ENCODE measurements at regions not wholly inside any gene's neighbourhood (a gene's known extent, or its start where the extent isn't known, plus 50 kb on each side); places are given as distances from the start of the nearest gene placed in this dataset.
"Not testable (repeated sequence)": the region's sequence is repeated elsewhere in the genome, so short reads cannot be mapped to it uniquely, and the experiment has no call there.

DNA sequence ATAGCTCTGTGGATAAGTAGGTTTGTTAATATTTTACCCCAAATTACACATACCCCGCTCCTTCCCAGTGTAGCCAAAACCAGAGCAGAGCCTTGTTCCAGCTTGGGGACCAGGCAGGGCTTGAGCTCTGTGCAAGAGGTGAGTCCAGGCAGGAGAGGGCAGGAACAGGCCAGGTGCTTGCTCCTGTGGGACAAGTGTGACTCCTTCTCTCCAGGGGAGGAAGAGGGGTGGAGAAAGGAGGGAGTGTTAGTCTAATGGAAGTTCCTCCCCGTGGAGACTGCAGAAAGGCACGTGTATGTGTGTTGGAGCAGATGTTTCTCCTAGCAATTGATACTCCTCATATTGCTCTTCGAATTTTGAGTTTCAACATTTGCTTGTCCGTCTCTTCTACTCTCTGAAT is 201.0 kb downstream of the FGF9 start:
- no peak for FAIRE-seq
- TF ChIP-seq POLR2A (IDR thresholded peaks at IDR 0.05; ENCODE audit: low read depth, low read length) = no peak
- DNase-seq (ENCODE audit: insufficient read length, low spot score) = no peak

DNA sequence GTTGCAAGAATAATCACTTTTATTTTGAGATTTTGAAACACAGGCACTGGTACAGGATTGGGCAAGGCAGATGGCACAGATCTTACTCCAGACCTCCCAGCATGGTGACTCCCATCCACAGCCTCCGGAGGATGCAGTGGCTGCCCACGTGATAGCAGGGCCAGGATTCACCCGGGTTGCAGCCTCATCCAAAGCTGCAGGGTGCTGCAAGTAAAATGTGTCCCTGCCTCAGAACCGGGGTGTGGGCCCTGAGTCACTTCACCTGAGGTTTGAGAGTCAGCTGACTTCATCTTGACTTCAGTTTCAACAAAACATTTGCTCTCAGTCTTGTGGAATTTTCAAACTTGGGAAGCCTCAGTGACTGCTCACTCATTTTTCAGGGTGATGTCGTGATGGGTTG is 201.9 kb downstream of the FGF9 start:
- TF ChIP-seq POLR2A (IDR thresholded peaks at IDR 0.05; ENCODE audit: low read depth, low read length) = no peak
- DNase-seq (ENCODE audit: insufficient read length, low spot score) = no peak
- no peak for FAIRE-seq

DNA sequence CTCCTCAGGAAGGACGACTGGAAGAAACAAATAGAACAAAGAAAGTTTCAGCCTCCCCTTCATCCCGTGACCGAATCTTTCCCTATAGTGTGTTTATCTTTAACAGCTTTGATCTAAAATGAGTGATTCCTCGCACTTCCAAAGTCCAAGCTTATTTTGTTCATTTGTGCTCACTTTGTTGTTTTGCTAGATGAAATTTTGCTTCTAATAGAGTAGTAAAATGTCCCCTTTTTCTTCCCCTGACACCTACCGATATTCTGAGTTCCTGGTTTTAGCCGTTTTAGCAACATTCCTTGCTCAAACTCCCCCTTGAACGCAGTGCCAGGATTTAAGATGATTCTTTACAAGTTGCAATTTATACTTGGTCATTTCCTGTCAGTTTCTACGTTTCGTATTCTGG is 204.2 kb downstream of the FGF9 start:
- FAIRE-seq (no peak), DNase-seq (ENCODE audit: insufficient read length, low spot score) (no peak)
- no peak for TF ChIP-seq POLR2A (IDR thresholded peaks at IDR 0.05; ENCODE audit: low read depth, low read length)

DNA sequence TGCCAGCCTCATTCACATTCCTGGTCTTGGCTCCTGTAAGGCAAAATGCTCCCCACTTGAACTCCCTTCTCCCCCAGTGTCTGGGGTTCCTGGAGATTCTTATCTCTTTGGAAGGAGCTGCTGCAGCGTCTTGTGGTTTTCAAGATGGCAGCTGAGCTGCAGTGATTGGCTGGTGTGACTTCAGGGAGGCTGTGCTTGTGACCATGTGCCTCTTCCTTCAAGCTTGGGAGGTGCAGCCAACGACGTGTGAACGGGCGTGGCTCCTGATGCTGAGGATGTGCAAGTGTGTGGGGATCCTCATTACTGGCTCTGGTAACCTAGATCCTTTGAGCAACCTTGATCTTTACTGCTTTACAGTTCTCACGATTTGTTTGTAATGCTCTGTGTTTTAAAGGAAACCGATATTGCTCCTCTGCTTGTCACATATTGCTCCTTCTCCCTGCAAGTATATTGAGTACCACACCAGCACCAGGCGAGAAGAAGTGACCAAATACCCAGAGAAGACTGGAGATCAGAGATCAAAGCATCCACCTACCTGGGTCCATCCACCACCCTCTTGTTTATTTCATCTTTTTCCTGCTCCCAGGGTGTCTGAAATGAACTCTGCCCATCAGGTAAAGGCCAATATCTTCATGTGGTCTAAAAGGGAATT is 208.5 kb downstream of the FGF9 start:
- FAIRE-seq (no peak), DNase-seq (ENCODE audit: insufficient read length, low spot score) (no peak)
- TF ChIP-seq POLR2A (IDR thresholded peaks at IDR 0.05; ENCODE audit: low read depth, low read length) = no peak

- TF ChIP-seq POLR2A (IDR thresholded peaks at IDR 0.05; ENCODE audit: low read depth, low read length) = no peak
- DNase-seq (ENCODE audit: insufficient read length, low spot score) (no peak), FAIRE-seq (no peak)
Observed at GRCh38 chr13:21882766-21883165, 211.9 kb downstream of the FGF9 start.

- DNase-seq (ENCODE audit: insufficient read length, low spot score) (no peak), FAIRE-seq (no peak)
- TF ChIP-seq POLR2A (IDR thresholded peaks at IDR 0.05; ENCODE audit: low read depth, low read length) = no peak
Observed at GRCh38 chr13:21883713-21884112, 212.8 kb downstream of the FGF9 start.

DNA sequence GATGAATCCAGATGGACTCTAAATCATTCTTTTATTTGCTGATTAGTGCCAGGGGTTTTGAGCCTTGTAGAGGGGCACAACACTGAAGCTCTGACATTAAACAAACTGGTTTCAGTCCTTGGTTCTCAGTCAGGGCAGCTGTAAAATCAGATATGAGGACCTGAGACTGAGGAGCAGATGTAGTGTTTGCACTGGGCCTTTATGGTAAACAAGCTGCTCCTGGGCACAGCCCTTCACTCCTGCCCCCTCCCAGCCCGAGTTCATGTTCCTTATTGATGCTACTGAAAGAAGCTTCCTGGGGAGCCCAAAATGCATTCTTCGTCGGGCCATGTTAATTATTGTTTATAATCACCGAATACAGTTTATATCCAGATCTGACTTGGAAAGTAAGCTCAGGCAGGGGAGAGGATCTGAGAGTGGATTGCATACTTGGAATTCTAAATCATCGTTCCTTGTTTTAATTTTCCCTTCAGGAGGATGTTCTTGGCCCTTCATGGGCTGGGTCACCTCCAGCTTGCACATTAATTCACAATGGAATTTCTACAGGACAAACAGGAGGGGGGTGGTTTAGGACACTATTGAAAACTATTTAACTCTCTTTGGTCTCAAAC is 213.5 kb downstream of the FGF9 start:
- TF ChIP-seq POLR2A (IDR thresholded peaks at IDR 0.05; ENCODE audit: low read depth, low read length) = no peak
- DNase-seq (ENCODE audit: insufficient read length, low spot score) = no peak
- FAIRE-seq = no peak

- no peak for DNase-seq (ENCODE audit: insufficient read length, low spot score)
- no peak for FAIRE-seq
- no peak for TF ChIP-seq POLR2A (IDR thresholded peaks at IDR 0.05; ENCODE audit: low read depth, low read length)
Observed at GRCh38 chr13:21884965-21885567, 214.2 kb downstream of the FGF9 start.

- FAIRE-seq (no peak), DNase-seq (ENCODE audit: insufficient read length, low spot score) (no peak)
- no peak for TF ChIP-seq POLR2A (IDR thresholded peaks at IDR 0.05; ENCODE audit: low read depth, low read length)
Observed at GRCh38 chr13:21885714-21886224, 214.9 kb downstream of the FGF9 start.

DNA sequence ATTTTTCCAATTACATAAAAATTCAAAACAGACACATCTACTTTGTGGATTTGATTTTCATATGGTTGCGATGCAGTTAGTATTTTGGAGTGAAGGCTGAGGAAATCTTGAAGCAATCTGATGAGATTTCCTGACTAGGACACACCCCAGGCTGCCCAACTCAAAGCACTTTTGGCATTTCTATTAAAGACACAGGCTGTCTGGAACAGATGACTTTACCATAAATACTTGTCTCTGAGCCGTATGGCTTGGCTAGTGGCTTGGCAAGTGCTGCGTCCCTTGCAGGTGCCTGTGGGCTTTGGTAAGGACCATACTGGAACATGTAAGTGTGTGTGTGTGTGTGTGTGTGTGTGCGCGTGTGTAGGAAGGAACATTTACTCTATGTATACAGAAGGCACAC is 218.8 kb downstream of the FGF9 start:
- FAIRE-seq (no peak), DNase-seq (ENCODE audit: insufficient read length, low spot score) (no peak)
- TF ChIP-seq POLR2A (IDR thresholded peaks at IDR 0.05; ENCODE audit: low read depth, low read length) = no peak

GRCh38 chr13:21890220-21890619 is 219.3 kb downstream of the FGF9 start:
- not testable (repeated sequence) for DNase-seq (ENCODE audit: insufficient read length, low spot score); FAIRE-seq

DNA sequence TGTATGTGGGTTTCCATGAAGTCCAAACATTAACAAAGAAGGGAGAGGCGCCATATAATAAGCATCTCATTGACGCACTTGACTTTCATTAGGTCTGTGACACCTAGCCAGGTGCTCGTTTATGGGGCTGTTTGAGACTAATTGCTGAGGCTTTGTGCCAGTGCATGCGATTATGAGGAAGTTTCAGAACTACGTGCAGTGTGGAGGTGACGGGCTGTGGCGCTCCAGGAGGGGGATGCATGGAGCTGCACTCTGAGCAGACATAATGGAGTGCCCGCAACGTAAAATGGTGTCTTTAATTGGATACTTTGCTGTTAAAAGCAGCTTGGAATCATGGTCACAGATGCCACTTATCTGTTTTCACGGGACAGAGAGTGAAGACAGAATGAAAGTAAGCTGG is 223.2 kb downstream of the FGF9 start:
- TF ChIP-seq POLR2A (IDR thresholded peaks at IDR 0.05; ENCODE audit: low read depth, low read length) = no peak
- DNase-seq (ENCODE audit: insufficient read length, low spot score) (no peak), FAIRE-seq (no peak)

DNA sequence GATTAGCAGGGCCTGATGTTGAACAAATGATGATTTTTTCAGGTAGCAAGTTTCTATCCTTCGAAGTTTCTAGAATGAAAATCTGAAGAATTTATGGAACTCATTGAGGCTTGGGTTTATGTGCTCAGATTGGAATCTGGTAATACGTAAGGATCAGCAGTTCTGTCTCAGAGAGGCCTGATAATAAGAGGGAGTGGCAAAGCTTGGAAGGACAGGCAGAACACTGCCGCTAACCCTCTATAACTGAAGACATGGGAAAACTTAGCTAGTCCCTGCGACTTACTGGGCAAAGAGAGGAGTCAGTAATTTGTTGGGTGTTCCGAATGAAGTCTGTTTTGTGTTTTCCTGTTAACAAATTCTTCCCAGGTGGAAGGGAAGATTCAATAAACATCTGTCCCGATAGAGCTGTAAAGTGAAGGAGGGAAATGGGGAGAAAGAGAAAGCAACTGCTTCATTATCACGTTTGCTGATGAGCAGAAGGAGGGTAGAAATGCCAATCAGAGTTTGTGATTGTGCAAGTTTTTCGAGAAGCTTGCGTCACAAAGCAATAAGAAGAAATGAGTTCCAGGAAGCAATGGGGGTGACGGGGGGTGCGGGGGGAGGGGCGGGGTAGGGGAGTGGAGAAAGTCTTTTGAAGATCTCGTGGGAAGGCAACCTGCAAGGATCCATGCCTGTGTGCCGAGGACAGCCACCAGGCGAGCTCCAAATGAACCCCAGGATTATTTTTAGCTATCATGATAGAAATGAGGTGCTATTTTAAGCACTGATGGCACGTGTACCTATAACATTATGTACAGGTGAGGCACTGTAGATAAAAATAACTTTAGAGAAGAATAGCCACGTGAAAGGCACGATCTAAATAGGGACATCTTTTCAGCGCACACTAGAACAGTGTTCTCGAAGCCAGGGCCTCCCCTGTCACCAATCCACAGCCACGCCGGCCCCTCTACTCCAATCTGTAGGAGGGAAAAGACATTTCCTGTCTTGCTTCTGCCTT is 224.1 kb downstream of the FGF9 start:
- FAIRE-seq (no peak), DNase-seq (ENCODE audit: insufficient read length, low spot score) (no peak)
- TF ChIP-seq POLR2A (IDR thresholded peaks at IDR 0.05; ENCODE audit: low read depth, low read length) = no peak

DNA sequence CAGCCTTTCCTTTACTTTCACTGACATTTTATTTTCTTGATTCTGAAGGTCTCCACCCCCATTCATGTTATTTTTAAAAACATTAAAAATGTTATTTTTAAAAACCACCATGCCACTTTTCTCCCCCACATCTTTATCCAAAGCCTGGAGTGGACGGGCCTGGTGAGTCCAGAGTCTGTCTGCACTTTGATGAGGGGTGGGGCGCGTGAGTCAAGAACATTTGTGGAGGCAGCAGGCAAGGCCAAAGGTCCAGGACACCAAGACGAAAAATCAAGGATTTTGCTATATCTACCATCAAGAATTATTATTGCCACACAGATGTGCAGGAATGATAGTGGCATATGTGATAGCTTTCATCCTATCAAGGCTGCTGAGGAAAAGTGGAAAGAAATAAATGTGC is 224.9 kb downstream of the FGF9 start:
- no peak for TF ChIP-seq POLR2A (IDR thresholded peaks at IDR 0.05; ENCODE audit: low read depth, low read length)
- FAIRE-seq = no peak
- no peak for DNase-seq (ENCODE audit: insufficient read length, low spot score)
